RPMI7951 (cell line): ENCODE measurements at regions not wholly inside any gene's neighbourhood (a gene's known extent, or its start where the extent isn't known, plus 50 kb on each side); places are given as distances from the start of the nearest gene placed in this dataset.

Source experiments
- DNase-seq: peaks from one replicate; pipeline ENCODE4 v3.0.0-alpha.2; 2012; ENCODE audit warnings: low read depth

DNA sequence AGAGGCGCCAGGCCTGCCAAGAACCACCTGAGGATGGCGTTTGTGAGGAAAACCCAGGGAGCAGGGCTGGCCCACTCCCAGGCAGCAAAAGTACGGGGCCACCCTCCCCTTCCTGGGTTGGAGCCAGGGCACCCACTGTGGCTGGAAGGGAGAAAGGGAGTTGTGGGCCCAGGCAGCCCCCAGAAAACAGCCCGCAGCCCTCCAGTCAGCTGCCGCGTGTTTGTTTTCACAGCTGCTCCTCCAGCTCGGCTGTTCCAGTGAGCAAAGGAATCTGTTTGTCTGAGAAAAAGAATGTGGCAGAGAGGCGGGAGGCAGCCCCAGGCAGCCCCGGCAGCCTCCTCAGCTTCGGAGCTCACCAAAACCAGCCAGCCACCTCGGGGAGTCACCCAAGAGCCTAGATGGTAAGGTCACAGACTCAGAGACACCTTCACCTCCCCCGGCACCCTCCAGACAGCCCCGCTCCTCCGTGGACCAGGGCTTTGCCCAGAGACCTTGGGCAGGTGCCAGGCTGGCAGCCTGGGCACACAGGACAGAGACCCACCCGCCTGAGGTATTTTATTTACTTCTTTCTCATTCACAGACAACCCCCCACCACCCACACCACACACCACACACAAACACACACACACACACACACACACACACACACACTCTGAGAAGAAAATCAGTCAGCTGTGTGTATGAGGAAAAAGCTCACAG lies 338.1 kb downstream of the BCOR start:
- peak; percentile 84 for DNase-seq

DNA sequence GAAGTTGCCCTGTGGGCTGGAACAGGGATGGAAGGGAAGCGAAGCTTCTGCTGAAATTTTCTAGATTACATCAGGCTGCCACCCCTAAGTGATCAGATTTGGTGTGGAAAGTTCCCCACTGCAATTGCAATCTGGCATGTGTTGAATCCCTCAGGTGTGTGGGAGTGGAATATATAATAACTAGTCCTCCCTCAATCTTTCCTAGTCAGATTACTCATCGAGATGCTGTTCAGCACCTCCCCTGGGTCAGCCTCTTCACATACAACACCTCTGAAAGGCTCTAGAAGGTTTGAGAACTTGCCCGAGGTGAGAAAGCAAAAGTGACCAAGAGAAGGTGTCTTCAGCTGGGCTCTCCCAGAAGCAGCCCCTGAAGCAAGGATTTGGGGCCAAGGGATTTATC lies 336.8 kb downstream of the BCOR start:
- DNase-seq: no peak

DNA sequence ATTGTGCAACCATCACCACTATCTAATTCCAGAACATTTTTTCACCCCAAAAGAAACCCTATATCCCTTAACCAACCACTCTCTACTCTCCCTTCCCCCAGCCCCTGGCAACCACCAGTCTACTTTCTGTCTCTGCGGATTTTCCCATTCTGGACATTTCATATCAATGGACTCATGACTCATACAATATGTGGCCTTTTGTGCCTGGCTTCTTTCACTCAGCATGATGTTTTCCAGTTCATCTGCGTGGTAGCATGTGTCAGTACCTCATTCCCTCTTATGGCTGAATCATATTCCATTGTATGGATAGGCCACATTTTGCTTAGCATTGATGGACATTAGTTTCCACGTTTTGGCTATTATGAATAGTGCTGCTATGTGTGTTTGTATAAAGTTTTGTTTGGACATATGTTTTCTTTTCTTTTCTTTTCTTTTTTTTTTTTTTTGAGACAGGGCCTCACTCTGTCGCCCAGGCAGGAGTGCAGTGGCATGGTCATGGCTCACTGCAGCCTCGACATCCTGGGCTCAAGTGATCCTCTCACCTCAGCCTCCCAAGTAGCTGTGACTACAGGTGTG lies 335.4 kb downstream of the BCOR start:
- peak; percentile 93 for DNase-seq

DNA sequence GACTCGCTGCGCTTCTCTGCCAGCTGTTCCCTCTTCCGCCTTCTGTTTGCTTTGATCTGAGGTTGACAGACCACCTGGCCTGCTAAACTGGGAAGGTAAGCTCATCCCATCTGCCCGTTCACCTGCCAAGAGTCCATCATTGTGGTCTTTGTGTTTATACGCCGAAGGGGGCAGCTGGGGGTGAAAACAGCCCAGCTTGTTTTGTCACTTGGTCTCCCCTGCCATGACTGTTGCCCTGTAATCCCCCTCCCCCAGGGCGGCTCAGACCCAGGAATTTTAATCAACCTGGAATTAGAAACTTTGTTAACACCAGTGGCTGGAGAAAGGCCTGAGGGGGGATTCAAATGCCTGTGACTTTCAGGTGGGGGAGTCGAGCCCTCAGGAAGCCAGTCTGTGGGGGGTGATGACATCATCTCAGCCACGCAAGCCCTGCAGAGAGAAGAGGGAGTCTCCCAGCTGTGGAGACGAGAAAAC lies 333.3 kb downstream of the BCOR start:
- peak; percentile 74 for DNase-seq

DNA sequence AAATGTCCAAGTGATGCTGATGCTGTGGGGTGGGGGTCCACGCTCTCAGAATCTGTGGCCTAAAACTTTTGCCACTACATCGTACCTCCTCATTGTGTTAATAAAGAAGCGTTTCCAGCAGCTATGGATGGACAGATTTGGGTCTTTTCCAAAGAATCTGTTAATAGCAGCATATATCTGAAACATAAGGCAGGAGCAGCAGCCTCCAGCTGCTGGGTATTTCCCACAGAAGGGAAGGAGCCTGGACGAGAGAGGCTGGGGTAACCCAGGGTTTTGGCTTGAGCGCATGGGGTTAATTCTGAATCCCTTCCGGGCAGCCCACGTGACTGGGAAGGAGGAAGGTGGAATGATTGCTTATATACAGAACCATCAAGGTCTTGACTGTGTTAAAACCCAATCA lies 332.4 kb downstream of the BCOR start:
- DNase-seq: no peak

DNA sequence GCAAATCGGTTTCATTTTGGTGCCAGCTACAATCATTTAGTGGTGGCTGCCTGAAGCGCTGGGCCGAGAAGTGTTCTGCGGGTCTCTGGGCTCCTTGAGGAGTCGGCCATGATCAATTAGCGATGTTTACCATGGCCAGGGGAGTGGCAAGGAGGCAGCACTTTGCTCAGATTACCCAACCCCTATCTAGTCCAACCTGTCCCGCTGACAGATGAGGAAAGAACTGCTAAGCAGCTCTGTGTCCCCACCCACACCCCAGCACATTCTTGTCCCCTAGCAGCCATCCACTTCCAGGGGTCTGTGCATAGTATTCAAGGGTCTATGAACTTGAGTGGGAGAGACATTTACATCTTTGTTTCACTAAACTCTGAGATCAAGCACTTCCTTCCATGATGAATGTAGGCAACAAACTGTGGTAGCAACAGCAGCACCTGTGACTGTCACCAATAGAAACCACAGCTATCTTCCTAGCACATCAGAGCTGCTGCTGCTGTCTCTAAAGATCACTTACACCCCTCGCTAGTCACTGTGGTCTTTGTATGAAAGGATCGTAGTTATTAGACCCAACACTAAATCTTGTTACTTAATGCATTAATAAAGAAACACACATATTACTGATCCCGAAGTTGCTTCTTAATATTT lies 331.6 kb downstream of the BCOR start:
- DNase-seq: no peak

DNA sequence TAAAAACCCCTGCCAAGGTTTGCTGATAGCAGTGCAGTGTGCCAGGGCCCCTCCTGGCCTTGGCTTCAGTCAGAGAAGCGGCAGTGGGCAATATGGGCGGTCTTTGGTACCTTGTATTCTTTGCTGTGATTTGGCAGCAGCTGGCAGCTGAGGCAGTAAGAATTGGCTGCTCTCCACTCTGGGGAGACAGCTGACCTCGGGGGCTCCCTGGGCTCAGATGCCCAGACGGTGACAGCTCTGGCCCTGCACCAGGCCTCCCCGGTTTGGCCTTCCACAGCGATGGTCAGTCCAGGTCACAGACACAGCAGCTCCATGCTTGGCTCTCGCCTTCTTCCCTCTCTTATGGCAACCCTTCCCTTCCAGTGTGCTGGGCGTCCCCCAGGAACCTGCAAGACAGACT lies 330.9 kb downstream of the BCOR start:
- DNase-seq: peak; percentile 79

DNA sequence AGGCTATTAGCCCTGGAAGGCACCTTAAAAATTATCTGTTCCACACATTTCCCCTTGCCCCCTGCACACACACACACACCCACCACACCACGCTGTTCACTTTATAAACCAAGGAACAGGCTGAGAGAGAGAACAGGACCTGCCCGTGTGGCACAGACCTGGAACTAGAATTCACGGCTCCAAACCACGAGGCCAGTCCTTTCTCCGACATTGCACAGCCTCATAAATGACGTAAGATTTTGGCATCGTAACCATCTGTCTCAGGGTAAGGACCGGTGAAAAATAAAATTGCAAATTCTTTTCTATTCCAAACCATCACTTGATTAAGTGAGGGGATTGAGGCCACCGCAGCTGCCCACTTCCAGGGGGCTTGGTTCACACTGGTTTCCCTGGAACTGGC lies 330.3 kb downstream of the BCOR start:
- no peak for DNase-seq

DNA sequence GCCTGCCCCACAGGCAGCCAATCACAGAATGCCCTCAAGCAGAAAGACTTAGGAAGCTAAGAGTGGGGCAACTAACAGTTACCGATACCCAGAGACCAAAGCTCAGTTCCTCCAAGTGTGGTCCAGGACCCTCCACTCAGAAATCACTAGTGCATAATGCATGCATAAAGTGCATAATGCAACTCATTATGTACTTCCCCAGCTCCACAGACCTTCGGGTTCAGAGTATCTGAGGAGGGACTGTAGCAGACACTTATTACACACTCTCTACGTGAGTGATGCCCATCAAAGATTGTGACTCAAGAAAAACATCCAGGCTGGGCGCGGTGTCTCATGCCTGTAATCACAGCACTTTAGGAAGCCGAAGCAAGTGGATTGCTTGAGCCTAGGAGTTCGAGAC lies 328.0 kb downstream of the BCOR start:
- no peak for DNase-seq

DNA sequence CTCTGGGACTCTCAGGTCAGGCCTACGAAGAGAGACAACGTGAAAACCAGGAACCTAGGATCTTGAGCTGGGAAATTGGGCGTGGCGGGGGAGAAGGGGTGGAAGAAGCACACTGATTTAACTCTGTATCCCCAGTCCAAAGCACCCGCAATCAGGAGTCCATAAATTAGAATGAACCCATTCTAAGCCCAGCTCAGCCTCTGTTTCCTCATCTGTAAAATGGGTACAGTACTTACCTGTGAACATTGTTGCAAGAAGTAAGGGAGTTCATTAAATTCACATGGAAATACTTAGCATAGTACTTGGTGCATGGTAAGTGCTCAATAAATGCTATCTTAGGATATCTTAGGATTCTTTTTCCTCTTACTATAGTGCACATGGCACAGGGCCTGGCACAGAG lies 326.7 kb downstream of the BCOR start:
- DNase-seq: no peak

DNA sequence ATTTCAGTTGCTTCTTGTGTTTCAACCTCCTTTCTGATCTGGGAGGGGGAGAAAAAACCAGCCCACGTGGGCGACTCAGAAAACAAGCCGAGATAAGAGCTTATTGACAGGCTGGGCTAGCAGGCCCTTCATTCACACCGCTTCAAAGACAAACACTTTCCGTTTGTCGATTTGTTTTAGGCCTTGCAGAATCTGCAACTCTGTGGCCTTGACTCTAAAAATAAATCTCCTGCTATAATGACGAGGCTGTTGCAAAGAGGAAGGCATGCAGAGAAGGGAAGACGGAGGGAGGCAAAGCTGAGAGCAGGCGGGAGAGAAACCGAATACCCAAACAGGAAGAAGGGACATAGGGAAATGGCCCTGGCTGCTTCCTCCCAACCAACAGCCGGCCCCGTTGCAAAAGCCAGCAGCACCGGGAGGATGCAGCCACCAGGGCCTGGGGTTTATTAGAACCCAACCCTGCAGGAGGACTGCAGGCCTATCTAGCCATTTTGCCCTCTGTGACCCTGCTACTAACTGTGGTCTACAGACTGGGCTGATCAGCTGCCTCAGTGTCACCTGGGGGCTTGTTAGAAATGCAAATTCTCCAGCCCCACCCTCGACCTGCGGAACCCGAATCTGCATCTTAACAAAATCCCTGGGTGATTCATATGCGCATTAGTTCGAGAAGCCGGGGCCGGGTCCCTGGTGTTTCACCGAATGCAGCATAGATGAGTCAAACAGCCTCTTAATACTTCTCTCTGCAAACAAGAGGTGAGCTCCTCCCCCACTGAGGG lies 325.5 kb downstream of the BCOR start:
- DNase-seq: peak; percentile 52

DNA sequence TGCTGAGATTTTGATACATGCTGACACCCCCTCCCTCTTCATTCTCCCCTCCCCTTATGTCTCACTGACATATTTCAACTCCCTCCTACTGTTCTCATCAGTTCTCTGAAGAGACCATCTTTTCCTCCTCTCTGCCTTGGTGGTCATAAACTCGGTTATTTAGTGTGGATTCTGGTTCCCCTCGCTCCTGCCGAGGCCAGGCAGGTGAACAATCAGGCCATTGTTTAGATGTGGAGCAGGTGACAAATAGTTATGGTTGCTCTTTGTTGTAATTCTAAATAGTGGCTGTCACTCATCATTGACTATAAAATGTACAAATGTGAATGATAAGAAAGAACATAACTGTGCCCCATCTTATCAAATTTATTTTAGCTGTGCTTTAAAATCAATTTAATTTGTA lies 324.6 kb downstream of the BCOR start:
- DNase-seq: no peak

DNA sequence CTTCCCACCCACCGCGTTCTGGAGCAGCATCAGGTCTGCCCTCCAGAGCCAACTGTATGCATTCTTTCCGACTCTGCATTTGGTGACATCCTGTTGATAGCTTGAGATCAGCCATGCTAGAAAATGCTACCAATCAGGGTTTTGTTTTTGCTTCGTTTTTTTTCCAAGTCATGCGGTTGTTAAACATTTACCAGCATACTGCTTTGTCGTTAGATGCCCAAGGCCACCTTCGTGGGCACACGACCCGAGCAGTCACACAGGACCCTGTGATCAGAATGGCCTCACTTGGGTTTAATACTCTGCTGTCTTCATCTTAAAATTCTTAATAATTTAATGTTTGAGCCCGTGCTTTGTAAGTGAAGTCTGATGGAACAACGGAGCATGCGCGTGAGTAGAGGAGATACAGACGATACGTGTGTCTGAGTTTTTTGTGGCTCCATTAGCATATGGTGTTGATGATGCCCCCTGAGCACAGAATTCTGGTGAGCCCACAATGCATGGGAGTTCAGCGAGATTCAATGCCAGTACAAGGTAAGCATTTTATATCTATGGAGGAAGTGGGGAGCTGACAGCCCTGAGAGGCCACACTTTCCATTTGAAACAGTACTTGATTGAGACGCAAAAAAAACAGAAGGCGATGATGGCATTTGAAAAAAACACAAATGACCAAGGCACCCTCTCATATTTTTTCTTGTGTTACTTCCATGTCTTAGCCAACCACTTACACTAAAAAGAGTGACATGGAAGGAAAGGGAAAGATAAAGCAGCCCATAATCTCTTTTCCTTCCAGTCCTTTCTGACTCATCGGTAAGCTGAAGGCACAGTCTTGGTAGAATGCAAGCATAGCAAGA lies 323.6 kb downstream of the BCOR start:
- DNase-seq: peak; percentile 66

DNA sequence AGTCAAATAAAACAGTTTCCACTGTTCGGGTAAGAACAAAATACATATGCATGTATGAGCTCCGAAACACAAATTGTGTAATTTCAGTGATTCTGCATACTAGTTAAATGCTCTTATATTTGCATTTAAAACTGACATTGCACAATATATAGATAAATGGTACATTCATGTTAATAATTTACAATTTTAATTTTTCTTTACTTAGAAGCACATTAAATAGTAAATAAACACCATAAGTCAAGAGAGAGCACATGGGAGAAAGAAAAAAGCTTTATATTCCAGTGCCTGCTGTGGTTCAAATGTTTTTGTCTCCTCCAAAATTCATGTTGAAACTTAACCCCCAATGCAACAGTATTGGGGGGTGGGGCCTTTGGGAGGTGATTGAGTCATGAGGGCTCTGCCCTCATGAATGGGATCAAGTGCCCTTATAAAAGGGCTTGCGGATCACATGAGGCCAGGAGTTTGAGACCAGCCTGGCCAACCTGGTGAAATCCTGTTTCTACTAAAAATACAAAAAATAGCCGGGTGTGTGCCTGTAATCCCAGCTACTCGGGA lies 322.9 kb downstream of the BCOR start:
- no peak for DNase-seq

DNA sequence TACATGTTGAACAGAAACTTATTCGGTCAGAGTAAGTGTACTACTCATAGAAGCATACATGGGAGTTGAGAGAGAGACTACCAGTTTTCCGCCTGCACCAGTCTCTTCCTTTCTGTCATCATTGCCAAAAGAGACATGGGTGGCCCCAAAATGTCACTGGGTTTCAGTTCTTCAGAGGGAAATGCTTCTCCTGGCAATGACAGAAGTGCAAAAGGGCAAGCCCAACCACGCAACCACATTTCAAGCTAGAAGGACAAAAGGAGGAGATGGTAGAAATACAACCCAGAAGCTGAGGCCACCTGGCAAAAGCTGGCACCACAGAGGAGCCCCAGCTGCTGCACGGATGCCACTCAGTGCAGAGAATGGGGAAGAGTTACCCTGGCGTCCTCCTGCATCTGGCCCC lies 320.1 kb downstream of the BCOR start:
- DNase-seq: no peak

DNA sequence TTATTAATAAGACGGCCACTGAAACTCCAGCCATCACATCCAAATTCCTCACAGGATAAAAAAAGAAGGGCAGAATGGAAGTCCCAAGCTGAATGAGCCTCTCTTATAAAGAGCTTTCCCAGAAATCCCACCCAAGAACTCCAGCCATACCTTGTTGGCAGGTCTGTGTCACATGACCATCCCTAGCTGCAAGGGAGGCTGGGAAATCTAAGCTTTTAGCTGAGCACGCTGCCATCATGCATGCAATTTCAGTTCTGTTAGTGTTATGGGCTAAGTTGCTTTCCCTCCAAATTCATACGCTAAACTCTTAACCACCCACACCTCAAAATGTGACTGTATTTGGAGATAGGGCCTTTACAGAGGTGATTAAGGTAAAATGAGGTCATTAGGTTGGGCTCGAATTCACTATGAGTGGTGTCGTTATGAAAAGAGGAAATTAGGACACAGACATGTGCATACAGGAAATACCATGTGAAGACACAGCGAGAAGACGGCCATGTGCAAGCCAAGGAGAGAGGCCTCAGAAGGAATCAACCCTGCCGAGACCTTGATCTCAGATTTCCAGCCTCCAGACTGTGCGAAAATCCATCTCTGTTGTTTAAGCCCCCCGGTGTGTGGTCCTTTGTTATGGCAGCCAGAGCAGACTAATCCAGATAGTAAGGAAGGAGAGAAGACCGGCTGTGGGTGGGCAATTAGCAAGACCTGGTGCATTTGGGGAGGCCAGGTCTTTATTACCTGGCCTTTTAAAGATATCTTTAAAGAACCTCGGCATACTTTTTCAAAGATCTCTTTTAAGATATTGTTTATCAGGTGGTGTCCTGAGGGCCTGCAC lies 317.6 kb downstream of the BCOR start:
- no peak for DNase-seq

DNA sequence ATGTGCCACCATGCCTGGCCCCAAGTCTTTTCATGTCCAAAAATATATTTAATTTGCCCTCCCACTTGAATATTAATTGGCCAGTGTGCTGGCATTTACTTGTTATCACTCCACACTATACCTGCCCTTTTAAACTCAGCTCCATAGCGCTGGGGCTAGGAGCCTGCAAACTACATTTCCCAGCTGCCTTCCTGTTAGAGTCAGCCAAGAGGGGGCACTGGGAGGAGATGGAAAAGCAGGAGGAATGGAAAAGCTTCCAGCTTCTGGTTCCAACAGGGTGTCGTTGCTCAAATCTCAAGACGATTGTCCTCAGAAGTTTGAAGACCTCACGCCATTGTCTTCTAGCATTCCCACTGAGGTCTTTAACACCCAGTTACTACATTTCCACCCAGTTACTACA lies 315.5 kb downstream of the BCOR start:
- DNase-seq: no peak

DNA sequence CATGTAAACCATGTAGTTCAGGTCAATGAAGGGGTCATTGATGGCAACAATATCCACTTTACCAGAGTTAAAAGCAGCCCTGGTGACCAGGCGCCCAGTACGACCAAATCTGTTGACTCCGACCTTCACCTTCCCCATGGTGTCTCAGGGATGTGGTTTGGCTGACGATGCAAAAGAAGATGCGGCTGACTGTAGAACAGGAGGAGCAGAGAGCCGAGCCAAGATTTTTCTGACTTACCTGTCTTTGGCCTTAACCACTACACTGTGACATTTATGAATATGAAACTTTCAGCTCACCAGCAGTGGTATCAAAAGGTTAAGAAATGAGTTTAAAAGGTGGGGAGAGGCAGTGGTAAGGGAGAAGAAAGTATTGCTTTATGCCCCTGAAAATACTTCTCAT lies 309.8 kb downstream of the BCOR start:
- no peak for DNase-seq

DNA sequence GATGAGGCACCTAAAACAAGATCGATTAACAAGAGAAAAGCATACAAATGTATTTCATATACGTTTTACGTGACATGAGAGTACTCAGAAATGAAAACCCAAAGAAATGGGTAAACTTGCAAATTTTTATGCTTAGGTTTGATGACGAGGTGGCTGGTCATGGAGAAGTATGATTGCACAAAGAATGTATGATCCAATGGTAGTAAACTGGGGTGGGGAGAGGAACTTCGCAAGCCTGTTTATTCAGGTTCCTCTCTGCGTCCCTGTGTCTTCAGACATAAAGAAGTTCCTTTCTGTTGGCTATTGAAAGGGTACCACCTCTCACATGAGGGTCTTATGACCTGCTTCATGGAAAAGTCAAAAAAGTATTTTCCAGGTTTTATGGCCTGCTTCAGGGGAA lies 309.2 kb downstream of the BCOR start:
- no peak for DNase-seq

DNA sequence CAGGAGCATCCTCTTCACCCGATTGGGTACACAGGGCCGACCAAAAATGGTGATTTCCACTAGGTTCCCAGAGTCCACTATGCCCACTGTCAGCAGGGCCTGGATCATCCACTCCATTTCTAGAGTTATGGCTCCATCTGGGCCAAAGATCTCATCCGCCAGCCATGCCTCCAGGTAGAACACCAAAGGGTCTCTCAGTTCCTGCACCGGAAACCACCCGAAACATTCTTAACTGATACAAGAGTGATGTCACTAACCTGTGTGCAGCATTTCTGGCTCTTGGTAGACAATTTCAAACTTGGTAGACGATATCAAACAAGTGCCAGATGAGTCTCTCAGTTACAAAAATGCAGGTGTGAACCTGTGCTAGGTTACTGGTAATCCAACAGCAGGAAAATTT lies 306.1 kb downstream of the BCOR start:
- no peak for DNase-seq
